CD4-positive, alpha-beta T cell treated with Interleukin-15 for 4 hours (primary cell): ENCODE measurements at regions not wholly inside any gene's neighbourhood (a gene's known extent, or its start where the extent isn't known, plus 50 kb on each side); places are given as distances from the start of the nearest gene placed in this dataset.

Experiments
- DNase-seq: peaks from one replicate; pipeline ENCODE4 v3.0.0-alpha.2; 2020; ENCODE audit warnings: low spot score

DNA sequence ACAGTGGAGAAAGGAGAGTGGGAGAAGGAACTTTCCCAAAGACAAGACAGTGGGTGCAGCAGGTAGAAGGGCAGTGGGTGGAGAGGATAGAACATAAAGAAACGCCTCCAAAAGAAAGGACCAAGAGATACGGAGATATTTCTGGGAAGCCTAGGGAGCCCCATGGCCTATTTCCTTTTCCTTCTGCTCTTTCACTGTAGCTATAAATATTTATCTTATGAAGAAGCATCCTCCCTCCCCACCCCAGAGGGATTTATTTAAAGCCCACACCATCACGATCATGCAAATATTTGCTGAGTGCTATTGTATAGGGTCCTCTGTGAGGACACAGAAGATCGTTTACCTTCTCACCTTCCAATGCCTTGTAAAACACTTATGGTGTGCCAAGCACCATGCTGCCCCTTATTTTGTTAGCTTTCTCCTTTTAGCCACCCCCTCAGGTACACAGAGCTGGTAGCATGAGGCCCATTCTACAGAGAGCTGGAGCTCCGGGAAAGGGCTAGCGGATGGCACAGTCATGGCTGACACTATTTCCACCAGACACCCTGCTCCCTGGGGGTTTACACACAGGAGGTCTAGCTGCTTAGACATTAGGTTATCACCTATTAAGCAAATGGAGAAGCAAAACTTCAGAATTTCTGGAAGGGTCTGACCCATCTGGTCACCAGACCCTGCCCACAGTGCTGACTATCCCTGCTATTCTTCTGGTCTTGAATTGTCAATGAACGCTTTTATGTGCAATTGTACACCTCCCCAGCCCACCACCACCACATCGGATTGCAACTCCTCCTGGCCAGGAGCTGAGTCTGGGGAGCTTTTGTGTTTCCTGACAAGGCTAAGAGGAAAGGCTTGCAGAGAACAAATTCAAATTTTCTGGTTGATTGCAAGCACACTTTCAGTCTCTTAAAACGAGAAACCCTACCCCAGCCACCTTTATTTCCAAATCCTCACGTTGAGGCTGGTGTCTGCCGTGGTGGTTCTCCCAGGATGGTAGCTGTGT is 91.8 kb upstream of the KLF7 start:
- no peak for DNase-seq

- DNase-seq: no peak
Observed at GRCh38 chr2:207258263-207258991, 92.7 kb upstream of the KLF7 start.

- DNase-seq: no peak
Observed at GRCh38 chr2:207260021-207260420, 94.3 kb upstream of the KLF7 start.

- DNase-seq: no peak
Observed at GRCh38 chr2:207260947-207261346, 95.2 kb upstream of the KLF7 start.

DNA sequence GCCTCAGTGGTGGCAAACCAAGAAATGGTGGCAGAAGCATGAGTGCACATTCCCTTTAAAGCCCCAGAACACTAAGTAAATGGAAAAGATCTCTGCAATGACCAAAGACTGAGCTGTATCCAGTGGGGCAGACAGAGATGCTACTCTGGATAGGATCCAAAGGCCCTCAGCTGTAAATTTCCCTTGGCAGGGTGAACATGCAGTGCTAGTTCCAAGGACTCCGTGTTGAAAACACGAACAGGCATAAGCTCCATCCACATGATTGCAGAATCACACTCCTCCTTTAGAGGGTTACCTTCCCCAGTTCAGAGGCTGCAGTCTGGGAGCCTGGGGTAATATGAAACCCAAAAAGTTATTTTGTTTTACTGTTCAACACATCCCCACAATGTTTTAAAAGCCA is 98.6 kb upstream of the KLF7 start:
- no peak for DNase-seq

DNA sequence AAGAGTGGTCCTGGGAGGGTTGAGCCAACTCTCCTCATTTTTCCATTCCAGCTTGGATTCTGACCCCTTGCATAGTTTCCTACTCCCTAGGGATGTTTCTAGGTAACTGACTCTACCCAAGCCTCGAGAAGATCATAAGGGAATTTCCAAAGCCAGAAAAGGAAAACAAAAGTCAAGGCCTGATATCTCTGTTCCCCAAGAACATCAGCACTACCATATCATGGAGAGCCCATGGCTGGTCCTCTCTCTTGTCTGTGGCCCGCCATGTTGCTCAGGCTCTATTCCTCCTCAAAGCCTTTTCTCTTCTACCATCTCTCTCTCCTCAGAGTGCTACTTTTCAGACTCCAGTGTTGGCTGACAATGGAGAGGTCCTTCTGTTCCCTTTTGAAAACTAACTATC is 99.6 kb upstream of the KLF7 start:
- no peak for DNase-seq

- DNase-seq: no peak
Observed at GRCh38 chr2:207265869-207266268, 100.1 kb upstream of the KLF7 start.

GRCh38 chr2:207266648-207267047 is 100.9 kb upstream of the KLF7 start:
- DNase-seq: no peak

- DNase-seq: no peak
Observed at GRCh38 chr2:207269038-207269437, 103.3 kb upstream of the KLF7 start.

DNA sequence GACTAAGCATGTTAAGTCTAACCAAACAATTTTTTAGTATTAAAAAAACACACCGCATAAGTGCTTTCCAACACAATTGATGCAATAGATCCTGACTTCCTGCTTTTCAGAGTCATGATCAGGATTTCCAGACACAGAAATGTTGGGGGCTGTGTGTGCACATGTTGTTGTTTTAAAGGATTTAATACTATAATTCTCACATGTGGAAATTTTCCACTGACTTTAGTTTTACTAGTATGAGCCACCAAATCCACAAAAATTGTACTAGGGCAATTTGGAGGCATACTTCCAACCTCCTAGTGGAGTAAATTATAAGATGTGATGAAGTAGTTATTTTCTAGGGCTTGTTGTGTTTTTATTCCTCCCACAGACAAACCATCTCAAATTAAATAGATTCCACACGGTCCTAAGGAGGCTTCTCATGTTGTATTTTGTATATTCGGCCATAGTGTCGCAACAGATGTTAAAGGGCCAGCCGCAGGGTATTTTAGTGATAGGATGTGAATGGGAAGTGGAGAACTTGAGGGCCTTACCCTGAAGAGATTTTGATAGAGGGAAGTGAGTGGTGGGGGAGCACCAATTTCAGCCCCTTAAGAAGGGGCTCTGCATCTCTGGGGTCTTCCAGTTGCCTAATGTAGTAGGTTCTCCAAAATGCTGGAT is 108.9 kb upstream of the KLF7 start:
- DNase-seq: no peak

GRCh38 chr2:207275779-207276178 is 110.0 kb upstream of the KLF7 start:
- DNase-seq: no peak

GRCh38 chr2:207276248-207276647 is 110.5 kb upstream of the KLF7 start:
- DNase-seq: no peak

GRCh38 chr2:207276858-207277257 is 111.1 kb upstream of the KLF7 start:
- no peak for DNase-seq

DNA sequence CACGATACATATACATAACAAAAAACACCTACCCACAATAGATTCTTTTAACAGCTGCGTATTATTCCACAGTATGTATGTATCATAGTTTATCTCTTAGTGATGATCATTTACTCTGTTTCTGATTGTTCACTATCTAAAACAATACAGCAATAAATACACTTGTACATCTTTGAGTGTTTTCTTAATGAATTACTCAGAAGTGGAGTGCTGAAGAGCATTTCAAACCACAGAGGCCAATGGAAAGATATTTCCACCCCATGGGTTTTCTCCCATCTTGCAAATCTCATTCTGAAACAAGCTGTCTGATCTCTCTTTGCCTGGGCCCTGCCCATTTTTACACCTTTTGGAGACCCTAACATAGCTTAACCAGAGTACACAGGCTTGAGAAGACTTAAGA is 113.8 kb upstream of the KLF7 start:
- no peak for DNase-seq

- DNase-seq: no peak
Observed at GRCh38 chr2:207281436-207281835, 115.7 kb upstream of the KLF7 start.

GRCh38 chr2:207282916-207283315 is 117.2 kb upstream of the KLF7 start:
- DNase-seq: no peak

GRCh38 chr2:207283356-207283755 is 117.6 kb upstream of the KLF7 start:
- DNase-seq: no peak

GRCh38 chr2:207284556-207285472 is 119.1 kb upstream of the KLF7 start:
- no peak for DNase-seq

- DNase-seq: no peak
Observed at GRCh38 chr2:207285473-207285815, 119.7 kb upstream of the KLF7 start.

GRCh38 chr2:207286106-207286505 is 120.4 kb upstream of the KLF7 start:
- no peak for DNase-seq

- DNase-seq: no peak
Observed at GRCh38 chr2:207288628-207289027, 122.9 kb upstream of the KLF7 start.
